ENCODE measurements at regions not wholly inside any gene's neighbourhood (a gene's known extent, or its start where the extent isn't known, plus 50 kb on each side); places are given as distances from the start of the nearest gene placed in this dataset.

DNA sequence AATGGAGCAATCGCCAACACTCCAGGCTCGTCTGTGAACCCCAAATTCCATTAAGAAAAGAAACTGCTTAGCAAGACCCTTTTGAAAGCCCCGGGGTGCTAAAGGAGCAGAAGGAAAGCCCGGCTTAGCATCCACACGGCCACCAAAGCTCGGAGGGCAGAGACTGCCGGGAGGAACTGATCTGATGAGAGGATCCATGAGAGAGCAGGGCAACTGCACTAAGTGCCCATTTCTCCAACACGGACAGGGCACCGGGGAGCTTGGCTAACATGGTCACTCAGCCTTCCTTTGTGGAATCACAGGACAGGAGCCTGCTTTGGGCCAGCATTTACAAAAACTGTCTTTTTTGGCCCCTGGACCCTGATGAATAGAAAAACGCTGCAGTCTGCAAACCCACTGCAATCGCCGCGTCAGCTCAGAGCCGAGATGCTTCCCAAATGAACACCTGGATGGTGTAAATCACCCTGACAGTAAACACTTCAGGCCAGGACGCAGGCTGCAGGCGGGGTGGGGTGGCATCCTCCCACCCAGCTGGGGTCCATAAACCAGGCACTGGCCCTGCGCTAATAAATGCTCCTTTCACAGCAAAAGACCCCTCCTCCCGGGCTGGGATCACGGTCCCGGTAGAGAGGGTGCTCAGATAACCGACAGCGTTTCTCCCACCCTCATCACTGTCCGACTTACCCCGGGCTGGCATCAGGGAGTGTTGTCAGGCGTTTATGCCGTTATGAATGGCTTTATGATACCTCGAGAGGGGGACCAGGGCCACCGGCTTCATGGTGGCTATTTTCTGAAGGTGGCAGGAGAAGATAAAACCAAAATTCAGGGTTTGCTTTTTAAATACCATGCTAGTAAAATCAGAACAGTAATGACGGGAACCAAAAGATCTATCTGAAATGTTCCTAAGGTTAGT is 299.5 kb downstream of the IRF8 start:
- DNase-seq (ENCODE audit: low read depth) = no peak

DNA sequence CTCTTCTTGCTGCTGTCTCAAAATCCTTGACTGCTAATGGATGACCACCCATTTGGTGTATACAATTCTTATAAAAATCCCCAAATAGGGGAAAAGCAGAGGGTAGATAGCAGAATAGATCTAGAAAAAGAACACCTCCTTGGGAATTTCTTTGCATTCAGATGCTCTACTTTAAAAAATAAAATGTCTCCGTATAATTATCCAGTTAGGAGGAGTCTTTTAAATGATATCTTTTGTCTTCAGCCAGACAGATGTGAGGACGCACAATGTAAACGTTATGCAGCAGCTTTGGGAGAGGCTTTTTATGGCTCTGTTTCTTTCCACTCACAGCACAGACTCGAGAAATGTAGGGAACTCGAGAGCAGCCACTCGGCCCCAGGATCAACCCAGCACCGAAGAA is 300.2 kb downstream of the IRF8 start:
- DNase-seq (ENCODE audit: low read depth) = no peak

DNA sequence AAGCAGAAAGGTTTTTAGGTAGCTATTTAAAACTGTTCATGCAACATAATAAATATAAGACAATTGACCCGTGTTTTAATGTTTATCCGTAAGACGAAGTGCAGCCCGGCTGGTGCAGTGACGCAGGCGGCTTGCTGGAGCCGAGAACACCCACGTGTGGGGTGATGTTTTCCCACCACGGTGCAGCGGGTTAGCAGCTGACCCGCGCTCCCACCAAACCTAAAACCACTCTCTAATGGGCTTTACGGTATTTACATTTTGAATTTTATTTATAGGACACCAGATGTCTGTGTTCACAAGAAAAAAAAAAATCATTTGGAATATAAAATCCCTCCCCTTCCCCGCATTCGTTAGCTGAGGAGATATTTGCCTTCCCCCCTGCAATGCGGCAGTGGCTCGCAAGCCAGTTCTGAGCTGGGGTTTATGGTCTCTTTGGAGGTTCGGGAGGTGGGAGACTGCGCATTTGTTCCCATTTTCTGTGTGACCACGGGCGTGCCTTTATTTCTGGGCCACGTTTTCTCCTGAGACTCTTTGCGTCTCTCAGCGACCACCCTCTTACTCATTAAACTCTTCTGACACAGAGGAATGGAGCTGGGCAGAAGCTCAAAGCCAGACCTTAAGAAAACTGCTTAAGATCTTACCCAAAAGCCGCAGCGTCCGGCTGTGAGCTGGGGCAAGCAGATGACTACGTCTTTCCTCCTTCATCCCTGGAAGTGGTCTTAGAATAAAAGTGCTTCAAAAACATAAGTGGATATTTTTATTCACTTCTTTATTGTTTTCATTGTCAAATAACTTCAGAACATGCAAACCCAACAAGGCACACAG is 301.1 kb downstream of the IRF8 start:
- DNase-seq (ENCODE audit: low read depth) = no peak

DNA sequence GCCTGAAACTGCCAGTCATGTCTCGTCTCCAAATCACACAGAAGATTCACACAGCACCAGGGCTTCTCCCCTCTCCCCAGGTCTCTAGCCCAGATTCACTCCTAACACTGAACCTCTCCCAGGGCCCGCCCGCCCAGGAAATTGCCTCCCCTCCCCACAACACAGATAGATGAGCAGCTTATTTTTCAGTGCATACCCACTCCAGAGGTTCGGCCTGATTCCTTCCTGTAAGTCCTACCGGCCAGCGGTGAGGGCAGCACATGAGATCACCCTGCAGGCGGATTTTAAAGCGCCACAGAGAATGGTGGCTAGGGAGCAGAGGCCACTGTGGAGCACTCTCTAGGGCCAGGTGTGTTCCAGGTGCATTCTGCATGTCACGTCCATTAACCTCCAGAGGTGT is 301.8 kb downstream of the IRF8 start:
- no peak for DNase-seq (ENCODE audit: low read depth)

DNA sequence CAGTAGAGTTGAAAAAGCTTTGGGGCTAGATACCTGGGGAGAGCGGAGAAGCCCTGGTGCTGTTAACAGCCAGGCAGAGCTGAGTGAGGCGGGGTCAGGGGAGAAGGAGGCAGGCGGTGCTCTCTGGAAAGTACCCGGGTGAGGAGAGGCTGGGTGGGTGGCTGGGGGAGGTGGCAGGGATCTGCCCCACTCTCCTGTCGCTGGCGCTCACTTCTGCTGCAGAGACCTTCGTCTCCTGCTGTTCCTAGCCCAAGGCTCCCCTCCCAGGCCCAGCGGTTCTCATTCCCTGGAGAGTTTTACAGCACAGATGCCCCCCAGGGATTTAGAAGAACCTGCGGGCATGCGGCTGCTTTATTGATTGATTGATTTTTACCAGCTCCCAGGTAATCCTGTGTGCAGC is 302.8 kb downstream of the IRF8 start:
- no peak for DNase-seq (ENCODE audit: low read depth)

DNA sequence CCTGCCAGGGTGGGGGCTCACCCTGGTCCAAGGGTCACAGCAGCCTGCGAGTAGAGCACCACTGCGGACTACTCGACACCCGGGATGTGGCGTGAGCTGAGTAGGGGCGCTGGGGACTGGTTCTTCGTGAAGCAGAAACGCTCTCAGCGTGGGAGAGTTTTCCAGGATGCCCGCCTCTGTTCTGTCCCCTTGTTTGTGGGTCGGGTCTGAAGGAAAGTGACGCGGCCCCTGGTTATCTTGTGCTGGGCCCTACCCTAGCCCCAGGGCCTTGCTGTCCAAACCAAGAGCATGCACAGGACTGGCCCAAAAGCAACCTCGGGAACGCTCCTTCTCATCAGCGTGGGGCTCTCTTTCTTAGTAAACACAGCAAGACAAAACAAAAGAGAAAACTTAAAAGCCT is 303.3 kb downstream of the IRF8 start:
- DNase-seq (ENCODE audit: low read depth) = no peak

DNA sequence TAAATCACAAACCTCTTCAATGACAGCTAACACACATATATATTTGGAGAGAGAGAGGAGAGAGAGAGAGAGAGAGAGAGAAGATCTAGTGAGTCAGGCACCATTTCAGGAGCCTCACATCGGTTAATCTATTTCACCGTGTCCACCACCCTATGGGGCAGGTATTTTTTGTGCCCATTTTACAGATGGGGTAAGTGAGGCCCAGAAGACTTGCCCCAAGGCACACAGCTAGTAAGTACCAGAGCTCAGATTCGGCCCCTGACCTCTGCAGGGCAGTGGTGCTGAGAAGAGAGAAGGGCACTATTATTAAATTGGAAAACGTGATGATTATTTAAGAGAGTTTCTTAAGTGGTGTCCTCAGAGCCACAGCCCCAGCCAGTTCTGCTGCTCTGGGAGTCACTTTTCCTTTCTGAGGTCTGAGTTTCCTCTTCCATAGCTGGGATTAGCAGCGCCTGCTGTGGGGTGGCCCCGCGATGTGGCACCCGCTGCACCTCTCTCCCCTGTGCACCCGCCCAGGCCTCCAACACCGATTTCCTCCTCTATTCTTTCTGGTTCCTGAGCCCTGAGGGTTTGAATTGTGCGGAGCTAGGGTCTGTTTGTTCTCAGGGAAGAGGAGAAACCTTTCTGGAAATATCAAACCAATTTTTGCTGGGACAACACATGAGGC is 303.9 kb downstream of the IRF8 start:
- DNase-seq (ENCODE audit: low read depth) = no peak

DNA sequence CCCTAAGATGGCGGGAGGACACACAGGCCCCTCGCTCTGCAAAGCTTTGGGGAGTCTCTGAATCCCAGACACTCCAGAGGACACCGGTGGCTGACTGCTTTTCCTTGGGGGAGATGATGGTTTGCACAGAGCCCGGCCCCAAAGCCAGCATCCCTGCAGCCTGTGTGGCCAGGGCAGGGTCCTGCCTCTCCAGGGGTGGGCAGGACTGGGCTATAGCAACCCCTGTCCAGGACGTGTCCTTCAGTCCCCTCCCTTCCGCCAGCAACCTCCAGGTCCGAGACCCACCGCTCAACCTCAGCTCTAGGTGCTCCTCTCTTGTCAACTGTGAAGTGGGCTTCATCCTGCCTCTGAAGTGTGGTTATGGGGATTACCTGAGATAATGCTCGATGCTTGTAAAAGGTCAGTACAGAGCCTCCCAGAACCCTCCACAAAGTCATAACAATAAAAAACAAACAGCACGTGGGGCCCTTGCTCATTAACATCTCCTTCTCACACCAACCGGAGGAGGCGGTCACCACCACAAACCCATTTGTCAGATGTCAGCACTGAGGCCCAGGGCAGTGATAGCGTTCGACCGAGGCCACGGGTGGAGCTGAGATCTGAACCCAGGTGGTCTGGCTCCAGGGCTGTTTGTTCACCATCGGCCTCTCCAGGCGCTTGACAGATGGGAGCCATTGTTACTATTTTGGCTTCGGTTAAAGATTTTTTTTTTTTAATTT is 304.8 kb downstream of the IRF8 start:
- no peak for DNase-seq (ENCODE audit: low read depth)

DNA sequence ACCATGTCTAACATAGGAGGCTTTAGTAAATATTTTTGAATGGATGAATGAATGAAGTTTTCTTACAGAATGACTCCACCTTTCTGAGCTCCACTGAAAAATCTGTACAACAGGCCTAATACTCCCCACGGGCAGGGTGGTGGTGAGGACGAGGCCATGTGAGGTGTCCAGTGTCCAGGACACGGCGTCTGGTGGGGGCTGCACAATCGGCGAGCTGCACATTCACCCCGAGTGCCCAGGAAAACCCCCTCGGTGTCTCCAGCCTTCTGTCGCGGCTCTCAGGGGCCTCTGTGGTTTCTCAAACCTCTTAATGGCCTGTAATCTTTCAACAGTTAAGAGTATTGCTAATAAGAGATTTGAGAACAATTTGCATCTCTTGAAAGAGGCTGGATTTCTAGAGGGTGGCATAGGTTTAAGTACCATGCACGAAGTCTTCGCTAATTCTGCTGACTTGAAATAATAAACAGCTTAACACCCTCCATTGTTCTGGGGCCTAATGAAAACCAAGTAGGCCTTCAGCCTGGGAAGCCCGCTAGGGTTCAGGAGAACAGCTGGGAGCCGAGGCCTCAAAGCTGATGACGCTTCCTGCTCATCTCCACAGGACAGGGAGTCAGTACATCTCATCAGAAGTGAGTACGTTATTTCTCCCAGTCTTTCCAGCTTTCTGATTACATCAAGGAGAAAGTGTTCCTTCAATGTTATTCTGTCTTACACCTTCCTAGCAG is 304.6 kb upstream of the FOXF1 start:
- no peak for DNase-seq (ENCODE audit: low read depth)

DNA sequence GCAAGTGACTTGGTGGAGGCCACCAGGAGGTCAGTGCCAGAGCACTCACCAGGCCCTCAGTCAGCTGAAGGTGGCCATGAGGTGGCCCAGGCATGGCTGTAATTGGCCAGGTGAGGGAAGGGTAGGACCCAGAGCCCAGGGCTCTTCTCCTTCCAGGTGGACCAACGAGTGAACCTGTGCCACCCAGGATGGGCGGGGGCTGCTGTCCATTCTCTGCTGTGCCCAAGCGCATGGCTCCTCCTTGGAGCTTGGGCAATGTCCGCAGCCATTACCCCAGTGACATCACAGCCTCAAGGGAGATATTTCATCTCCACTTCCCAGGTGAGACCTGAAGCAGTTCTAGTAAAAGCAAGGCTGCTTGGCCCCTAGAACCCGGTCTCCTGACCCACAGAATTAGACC is 303.0 kb upstream of the FOXF1 start:
- DNase-seq (ENCODE audit: low read depth) = no peak

DNA sequence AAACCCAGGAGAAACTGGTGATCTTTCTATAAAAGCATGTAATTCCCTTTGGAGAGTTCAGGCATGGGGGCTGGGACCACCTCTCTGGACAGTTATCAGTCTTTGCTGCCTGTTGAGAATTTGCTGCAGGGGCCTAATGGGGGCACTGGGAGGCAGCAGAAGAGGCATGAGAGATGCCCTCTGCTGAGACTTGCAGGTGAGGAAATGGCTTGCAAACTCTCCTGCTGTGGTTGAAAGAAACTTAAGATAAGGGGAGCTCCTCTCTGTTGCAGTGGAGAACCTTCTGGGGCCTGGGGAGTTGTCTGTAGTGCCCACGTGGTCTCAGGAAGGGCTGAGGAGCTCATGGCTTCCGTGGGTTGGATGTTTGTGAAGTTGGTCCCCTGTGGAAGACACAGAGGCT is 301.1 kb upstream of the FOXF1 start:
- no peak for DNase-seq (ENCODE audit: low read depth)

DNA sequence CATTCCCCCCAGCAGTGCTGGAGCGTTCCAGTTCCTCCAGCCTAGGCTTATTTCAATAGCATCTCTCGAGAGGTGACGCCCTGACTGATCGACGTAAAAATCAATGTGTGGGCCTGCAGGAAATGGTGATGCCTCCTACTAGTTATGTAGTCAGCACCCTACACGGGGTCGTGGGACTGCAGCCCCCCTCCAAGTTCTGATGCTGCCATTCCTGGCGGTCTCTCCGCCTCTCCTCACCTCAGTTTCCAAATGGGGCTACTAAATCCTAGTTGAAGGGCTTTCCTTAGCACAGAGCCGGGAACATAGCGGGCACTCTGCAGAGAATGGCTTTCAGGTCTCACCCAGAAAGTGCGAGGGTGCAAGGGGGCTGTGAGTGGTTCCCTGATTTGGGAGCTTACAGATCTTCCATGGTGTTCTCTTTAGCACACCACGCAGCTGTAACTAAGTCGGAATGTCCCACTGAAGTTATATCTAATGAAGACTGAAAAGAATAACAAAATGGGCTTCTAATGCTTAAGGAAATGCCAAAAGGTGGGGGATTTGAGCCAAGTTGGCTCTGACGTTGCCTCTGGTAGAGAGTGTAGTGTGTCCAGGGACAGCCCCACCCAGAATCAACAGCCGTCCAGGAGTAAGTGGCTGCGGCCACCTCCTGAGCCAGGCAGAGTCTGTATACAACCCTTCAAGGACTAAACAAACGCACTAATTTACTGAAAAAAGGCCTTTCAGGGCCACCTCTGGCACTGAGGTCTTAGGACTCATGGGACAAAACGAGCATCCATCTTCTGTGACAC is 299.7 kb upstream of the FOXF1 start:
- no peak for DNase-seq (ENCODE audit: low read depth)

DNA sequence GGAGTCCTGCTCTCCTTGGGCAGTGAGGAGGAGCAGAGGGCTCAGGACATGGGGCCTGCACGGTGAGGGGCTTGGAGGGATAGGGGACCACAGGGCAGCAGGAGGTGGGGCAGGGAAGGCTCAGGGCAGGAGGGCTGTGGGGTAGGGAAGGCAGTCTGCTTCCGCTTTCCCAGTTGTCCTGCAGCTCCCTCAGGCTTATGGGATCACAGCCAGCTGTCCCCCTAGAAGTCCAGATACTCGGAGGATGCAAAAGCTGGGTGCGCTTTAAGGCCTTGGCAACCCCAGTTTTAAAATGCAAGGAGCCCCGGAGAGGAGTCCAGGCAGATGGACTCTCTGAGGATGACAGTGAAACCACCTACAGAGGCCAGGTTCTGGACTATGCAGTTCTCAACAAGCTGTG is 299.1 kb upstream of the FOXF1 start:
- DNase-seq (ENCODE audit: low read depth) = no peak

DNA sequence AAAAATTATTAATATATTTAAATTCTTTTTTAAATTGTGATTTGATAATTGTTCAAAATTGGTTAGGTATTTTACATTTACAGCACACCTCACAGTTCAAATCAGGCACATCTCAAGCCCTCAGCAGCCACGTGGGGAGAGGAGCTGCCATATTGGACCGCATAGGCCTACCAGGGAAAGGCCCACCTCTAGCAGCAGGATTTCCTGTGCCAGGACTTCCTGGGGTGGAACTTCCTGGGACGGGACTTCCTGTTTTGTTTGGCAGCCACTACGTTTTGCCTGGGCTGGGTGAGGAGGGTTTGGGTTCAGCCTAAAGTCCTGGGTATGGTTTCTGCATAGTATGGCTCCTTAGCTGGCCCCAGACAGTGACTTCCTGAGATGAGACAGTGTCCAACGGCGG is 298.5 kb upstream of the FOXF1 start:
- no peak for DNase-seq (ENCODE audit: low read depth)

DNA sequence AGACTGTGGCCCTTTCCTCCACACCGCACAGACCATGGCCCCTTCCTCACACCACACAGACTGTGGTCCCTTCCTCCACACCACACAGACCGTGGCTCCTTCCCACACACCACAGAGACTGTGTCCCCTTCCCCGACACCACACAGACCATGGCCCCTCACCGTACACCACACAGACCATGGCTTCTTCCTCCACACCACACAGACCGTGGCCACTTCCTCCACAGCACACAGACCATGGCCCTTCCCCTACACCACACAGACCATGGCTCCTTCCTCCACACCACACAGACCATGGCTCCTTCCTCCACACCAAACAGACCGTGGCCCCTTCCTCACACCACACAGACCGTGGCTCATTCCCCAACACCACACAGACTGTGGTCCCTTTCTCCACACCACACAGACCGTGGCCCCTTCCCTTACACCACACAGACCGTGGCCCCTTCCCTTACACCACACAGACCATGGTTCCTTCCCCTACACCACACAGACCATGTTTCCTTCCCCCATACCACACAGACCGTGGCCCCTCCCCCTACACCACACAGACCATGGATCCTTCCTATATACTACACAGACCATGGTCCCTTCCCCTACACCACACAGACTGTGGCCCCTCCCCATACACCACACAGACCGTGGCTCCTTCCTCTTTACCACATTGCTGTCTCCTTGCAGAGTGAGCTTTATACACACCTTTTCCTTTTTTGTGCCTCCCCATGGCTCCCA is 297.5 kb upstream of the FOXF1 start:
- DNase-seq (ENCODE audit: low read depth) = no peak

DNA sequence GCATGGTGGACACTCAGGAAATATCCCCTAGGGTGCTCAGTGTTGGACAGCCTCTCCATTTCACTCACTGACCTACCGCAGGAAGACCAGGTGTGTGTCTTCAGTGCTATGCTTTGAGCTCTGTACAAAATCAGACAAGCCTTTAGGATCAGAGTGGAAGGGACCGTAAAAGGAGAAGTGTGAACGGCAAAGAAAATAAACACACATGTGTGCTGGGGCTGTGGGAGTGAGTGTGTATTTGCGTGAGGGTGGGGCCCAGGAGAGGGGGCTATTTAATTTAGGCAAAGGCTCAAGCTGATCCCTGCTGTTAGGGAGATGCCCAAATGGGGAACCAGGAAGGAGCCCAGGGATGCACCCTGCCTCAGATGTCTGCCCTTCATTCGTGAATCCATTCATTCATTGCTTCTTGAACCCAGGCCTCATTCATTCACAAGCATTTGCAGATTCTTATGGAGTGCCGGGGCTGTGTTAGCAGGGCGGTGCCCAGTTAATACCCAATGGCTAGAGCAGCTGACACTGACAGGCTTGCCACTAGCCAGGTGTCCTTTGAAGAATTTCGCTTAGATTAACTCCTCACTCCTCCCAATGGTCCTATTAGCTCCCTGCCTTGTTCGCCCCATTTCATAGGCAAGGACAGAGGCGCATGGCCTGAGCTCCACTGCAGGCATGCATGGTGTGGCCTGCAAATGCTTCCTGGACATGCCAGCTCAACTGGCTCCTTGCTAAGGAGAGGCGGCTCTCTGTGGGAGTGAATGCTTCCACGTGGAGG is 296.7 kb upstream of the FOXF1 start:
- DNase-seq (ENCODE audit: low read depth) = no peak

DNA sequence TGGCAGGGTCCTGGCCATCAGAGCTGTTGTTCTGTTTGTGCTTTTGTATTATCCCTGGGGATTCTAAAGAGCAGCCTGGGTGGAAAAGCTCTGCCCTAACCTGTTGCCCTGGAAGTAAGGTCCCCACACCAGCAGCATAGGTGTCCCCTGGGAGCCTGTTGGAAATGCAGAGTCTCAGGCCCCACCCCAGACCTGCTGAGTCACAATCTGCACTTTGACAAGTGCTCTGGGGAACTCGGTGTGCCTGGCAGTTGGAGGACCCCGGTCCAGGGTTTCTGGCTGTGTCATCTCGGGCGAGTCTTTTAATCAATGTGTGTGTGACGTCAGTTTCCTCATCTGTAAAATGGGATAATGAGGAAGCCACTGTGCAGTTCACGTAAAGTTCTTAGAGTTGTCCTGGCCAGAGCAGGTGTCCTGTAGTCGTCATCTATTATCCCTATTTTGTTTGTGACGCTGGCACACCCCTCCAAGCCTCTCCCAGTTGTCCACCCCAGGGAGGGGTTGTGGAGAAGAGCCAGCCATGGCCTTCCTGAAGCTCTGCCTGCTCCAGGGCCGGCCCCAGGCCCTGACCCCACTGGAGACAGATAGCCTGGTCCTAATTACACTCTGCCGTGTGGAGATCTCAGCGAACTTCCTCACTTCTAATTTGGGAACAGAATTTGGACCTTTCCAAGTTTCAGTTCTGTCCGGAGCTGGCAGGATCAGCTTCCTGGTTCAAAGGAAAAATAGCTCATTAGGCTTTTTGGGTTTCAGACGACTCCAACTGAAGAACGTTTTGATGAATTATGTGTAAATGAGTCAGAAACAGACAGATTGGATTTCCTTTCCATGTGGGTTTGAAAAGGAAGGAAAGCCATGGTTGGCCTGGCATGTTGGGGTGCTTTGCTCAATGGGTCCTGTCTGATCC is 295.7 kb upstream of the FOXF1 start:
- no peak for DNase-seq (ENCODE audit: low read depth)

Measured in HS-5 (cell line).